OCI-LY3 (cell line): ENCODE measurements at regions not wholly inside any gene's neighbourhood (a gene's known extent, or its start where the extent isn't known, plus 50 kb on each side); places are given as distances from the start of the nearest gene placed in this dataset.

Experiments
- EZH2phosphoT487 ChIP-seq: fragments of 200-600 bp; shearing (Covaris generic); IDR thresholded peaks from 2 replicates; pipeline ENCODE4 v1.6.1; 2018; ENCODE audit warnings: antibody characterized with exemption, mixed run types, low read depth
- TF ChIP-seq, protein P1 (sequence below): fragments of 200-600, 300-600 bp; sonication (generic); IDR thresholded peaks from 2 replicates; pipeline ENCODE4 v1.5.1; 2014; ENCODE audit warnings: antibody characterized with exemption, low read length, low read depth

- TF ChIP-seq, protein P1, sequence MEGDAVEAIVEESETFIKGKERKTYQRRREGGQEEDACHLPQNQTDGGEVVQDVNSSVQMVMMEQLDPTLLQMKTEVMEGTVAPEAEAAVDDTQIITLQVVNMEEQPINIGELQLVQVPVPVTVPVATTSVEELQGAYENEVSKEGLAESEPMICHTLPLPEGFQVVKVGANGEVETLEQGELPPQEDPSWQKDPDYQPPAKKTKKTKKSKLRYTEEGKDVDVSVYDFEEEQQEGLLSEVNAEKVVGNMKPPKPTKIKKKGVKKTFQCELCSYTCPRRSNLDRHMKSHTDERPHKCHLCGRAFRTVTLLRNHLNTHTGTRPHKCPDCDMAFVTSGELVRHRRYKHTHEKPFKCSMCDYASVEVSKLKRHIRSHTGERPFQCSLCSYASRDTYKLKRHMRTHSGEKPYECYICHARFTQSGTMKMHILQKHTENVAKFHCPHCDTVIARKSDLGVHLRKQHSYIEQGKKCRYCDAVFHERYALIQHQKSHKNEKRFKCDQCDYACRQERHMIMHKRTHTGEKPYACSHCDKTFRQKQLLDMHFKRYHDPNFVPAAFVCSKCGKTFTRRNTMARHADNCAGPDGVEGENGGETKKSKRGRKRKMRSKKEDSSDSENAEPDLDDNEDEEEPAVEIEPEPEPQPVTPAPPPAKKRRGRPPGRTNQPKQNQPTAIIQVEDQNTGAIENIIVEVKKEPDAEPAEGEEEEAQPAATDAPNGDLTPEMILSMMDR: no peak
- TF ChIP-seq EZH2phosphoT487: no peak
Measured at GRCh38 chr13:72244788-72245187, 377.8 kb upstream of the DACH1 start.
